Testis (tissue), 2 donors: ENCODE measurements at regions not wholly inside any gene's neighbourhood (a gene's known extent, or its start where the extent isn't known, plus 50 kb on each side); places are given as distances from the start of the nearest gene placed in this dataset.

Source experiments
- CTCF ChIP-seq, 3 experiments: fragments of 450-650 bp in 2 of 3; fragments of 200-600 bp in 1 of 3; sonication (generic) in 1 of 3; IDR thresholded peaks; one replicate each; pipeline ENCODE4 v1.5.1; 2016 to 2019; ENCODE audit warnings: antibody characterized with exemption in 3 of 3, mild to moderate bottlenecking in 2 of 3, moderate library complexity in 1 of 3
- POLR2A ChIP-seq: fragments of 450-650 bp; IDR thresholded peaks from one replicate; pipeline ENCODE4 v1.6.1; 2017; ENCODE audit warnings: antibody characterized with exemption, mild to moderate bottlenecking, moderate library complexity

- TF ChIP-seq POLR2A (no peak), CTCF (IDR thresholded peaks at IDR 0.05) (no peak)
Measured at GRCh38 chr2:109680523-109681297, 66.5 kb downstream of the SOWAHC start.
